ENCODE measurements at regions not wholly inside any gene's neighbourhood (a gene's known extent, or its start where the extent isn't known, plus 50 kb on each side); places are given as distances from the start of the nearest gene placed in this dataset.
"Not testable (repeated sequence)": the region's sequence is repeated elsewhere in the genome, so short reads cannot be mapped to it uniquely, and the experiment has no call there.

- not testable (repeated sequence) for TF ChIP-seq POLR2AphosphoS5 (IDR thresholded peaks at IDR 0.05)
- TF ChIP-seq, protein P1, sequence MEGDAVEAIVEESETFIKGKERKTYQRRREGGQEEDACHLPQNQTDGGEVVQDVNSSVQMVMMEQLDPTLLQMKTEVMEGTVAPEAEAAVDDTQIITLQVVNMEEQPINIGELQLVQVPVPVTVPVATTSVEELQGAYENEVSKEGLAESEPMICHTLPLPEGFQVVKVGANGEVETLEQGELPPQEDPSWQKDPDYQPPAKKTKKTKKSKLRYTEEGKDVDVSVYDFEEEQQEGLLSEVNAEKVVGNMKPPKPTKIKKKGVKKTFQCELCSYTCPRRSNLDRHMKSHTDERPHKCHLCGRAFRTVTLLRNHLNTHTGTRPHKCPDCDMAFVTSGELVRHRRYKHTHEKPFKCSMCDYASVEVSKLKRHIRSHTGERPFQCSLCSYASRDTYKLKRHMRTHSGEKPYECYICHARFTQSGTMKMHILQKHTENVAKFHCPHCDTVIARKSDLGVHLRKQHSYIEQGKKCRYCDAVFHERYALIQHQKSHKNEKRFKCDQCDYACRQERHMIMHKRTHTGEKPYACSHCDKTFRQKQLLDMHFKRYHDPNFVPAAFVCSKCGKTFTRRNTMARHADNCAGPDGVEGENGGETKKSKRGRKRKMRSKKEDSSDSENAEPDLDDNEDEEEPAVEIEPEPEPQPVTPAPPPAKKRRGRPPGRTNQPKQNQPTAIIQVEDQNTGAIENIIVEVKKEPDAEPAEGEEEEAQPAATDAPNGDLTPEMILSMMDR (IDR thresholded peaks at IDR 0.05), result not testable (repeated sequence)
These were observed 156.4 kb upstream of the ETV3 start for GRCh38 chr1:157294387-157295145.

All from breast epithelium (tissue), 3 donors.